Left ventricle myocardium superior (tissue), 1 donor: ENCODE measurements at regions not wholly inside any gene's neighbourhood (a gene's known extent, or its start where the extent isn't known, plus 50 kb on each side); places are given as distances from the start of the nearest gene placed in this dataset.

ENCODE experiments used
- ATAC-seq: fragments of 200-7000 bp; cut with Tn5 transposase; one replicate; pipeline ENCODE4 v1.9.1; 2020; ENCODE audit warnings: mild to moderate bottlenecking, moderate library complexity
- DNase-seq: peaks from one replicate; pipeline ENCODE4 v3.0.0-alpha.2; 2020
- intact Hi-C: fragments of 100-400 bp; cut with micrococcal nuclease; formaldehyde crosslinking; loops from one replicate; pipeline ENCODE4 v1.11.0; 2022
- donor health status: DM: no; HTN: yes; CAD: no; lungs with severe emphysema.

DNA sequence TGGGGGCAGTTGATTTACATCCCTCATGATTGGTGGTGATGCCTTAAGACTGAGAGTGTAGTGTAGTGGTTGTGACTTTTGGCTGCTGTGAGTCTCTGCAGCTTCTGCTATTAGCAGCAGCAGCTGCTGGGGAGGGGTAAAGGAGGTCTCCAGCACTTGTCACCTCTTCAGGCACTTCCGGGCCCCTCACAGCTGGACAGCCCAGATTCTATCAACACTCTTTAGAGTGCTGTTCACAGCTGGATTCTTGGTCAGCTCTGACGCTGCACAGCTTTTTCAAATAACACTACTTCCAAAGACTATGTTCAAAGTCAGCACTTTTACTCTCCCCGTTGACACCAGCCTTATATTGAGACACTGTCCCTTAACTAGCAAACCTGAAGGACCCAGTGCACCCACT is 396.0 kb downstream of the MEIS1 start:
- intact Hi-C loops: no loop called here
- DNase-seq (no peak), ATAC-seq (peak; percentile 35)

DNA sequence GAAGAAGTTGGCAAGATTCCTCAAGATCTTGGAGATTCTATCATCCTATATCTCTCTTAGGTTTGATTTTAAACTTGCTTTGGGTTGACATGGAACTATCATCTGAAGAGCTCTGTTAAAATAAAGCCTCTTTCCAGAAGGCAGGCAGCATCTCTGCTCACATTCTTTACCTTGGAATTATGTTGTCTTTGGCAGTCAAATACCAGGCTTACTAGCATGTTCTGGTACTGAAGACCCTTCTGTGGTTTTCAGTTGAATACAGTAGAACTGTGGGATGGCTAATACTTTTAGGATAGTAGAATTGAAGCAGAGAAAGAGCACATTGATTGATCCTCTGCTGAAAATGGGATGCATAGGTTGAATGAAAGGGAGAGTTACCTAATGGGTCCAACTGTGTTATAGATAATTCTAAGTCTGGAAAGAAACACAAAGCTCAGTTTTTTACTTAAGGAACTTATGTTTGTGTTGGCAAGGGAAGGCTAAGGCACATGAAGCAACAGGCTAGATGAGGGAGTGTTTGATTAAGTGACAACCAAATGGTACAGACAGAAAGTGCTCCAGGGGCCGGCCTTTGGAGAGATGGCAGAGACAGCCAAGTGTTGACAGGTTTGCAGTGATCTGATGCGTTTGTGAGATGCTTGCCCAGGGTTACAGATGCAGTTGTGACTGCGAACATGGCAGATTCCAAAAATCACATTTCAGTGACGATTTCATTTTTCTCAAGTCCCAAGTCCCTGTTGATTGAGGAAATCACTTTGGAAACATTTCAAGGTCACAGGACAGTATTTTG is 397.9 kb downstream of the MEIS1 start:
- ATAC-seq: peak; percentile 34

GRCh38 chr2:66834859-66835258 is 399.9 kb downstream of the MEIS1 start:
- no peak for DNase-seq
- no peak for ATAC-seq
- intact Hi-C loops: no loop called here

More for the DNA sequence above, 397.9 kb downstream of the MEIS1 start:
- DNase-seq: no peak
- intact Hi-C loops: no loop called here

GRCh38 chr2:66836851-66837250 is 401.9 kb downstream of the MEIS1 start:
- intact Hi-C loops: no loop called here
- no peak for ATAC-seq

GRCh38 chr2:66839551-66840320 is 404.8 kb downstream of the MEIS1 start:
- intact Hi-C loops: no loop called here
- ATAC-seq (no peak), DNase-seq (no peak)

More at GRCh38 chr2:66836851-66837250, 401.9 kb downstream of the MEIS1 start:
- no peak for DNase-seq

- ATAC-seq: no peak
- no peak for DNase-seq
- intact Hi-C loops: no loop called here
These were observed 405.5 kb downstream of the MEIS1 start for GRCh38 chr2:66840321-66841002.

DNA sequence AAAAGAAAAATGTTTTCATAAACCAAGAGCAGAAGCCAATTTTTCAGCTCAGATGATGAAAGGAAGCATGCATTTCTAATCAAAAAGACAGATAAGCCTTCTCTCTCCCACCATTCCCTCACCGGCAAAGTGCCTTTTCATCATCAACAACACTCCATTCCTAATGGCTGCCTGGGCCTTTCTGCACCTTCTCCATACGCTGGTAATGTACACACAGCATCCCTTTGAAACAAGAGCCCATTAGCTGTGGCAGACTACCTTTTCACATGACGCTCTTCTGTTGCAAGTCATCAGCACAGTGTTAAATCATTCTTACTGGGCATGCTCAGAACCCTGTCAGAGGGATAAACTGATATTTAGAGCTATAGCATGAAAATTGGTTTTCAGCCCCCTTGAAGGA is 408.9 kb downstream of the MEIS1 start:
- intact Hi-C loops: no loop called here
- ATAC-seq (no peak), DNase-seq (no peak)

DNA sequence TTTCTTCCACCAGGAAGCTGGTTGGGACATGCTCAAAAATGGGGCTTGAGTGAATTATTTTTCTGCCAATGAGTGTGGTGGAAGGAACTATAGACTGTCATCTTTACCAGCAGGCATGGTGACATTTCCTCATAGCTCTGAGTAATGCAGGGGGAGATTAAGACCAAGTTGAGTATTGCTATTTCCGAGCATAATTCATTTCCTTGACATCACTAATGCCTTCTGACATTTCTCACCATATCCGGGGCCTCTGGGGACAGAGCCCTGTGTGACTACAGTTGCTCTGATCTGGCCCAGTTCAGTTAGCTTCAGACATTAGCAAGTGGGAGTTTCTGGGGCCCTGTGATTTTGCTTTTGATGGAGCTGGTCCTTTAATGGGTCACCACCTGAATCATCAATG is 410.4 kb downstream of the MEIS1 start:
- no peak for DNase-seq
- intact Hi-C loops: no loop called here

DNA sequence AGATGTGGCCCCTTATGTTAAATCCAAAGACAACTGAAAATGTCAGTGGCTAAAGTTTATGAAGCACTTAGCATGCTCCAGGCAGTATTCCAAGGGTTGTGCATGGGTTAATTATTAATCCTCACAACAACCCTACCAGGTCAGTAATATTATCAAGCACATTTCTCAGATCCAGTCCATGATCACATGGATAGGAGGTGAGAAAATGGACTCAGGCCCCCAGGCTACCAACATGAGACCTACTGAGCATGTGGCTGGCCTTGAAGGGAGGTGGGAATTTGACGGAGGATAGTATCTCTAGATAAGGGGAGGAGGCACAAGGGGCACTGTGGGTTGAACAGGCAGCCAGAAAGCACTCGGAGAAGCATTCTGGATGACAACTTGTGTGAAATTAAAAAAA is 412.0 kb downstream of the MEIS1 start:
- no peak for DNase-seq
- intact Hi-C loops: no loop called here
- ATAC-seq: no peak

More for the DNA sequence above, 410.4 kb downstream of the MEIS1 start:
- ATAC-seq: no peak

- DNase-seq (peak; percentile 69), ATAC-seq (peak; percentile 98)
- intact Hi-C loops: no loop called here
These were observed 414.3 kb downstream of the MEIS1 start for GRCh38 chr2:66849153-66849755.

DNA sequence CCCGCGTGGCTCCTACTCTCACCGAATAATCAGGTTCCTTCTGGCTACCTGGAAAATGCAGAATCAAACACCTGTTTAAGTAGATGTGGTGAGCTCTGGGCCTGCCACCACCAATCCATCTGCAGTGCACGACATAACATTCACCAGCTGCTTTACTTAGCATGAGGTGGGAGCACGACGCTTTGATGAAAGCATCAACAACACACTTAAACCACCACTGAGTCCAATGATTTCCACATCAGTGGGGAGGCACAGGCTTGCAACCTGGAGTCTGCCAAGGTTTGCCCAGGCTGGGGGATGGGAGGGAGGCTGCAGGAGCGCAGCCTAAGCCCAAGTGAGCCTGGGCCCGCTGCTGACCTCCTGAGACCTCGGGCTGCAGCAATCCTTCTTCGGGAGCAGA is 415.5 kb downstream of the MEIS1 start:
- ATAC-seq (peak; percentile 33), DNase-seq (peak; percentile 34)
- intact Hi-C loops: no loop called here

GRCh38 chr2:66851449-66851872 is 416.5 kb downstream of the MEIS1 start:
- ATAC-seq: no peak

GRCh38 chr2:66852953-66853352 is 418.0 kb downstream of the MEIS1 start:
- no peak for DNase-seq
- no peak for ATAC-seq

More at GRCh38 chr2:66851449-66851872, 416.5 kb downstream of the MEIS1 start:
- no peak for DNase-seq
- intact Hi-C loops: no loop called here

GRCh38 chr2:66853585-66853984 is 418.7 kb downstream of the MEIS1 start:
- ATAC-seq (peak; percentile 10), DNase-seq (no peak)
- intact Hi-C loops: no loop called here

More at GRCh38 chr2:66852953-66853352, 418.0 kb downstream of the MEIS1 start:
- intact Hi-C loops: no loop called here

- no peak for DNase-seq
These were observed 419.4 kb downstream of the MEIS1 start for GRCh38 chr2:66854298-66854697.

GRCh38 chr2:66862885-66863650 is 428.1 kb downstream of the MEIS1 start:
- intact Hi-C loops: no loop called here
- DNase-seq: no peak
- peak; percentile 45 for ATAC-seq

More at GRCh38 chr2:66854298-66854697, 419.4 kb downstream of the MEIS1 start:
- intact Hi-C loops: no loop called here
- no peak for ATAC-seq

- ATAC-seq (no peak), DNase-seq (no peak)
- intact Hi-C loops: no loop called here
These were observed 430.2 kb downstream of the MEIS1 start for GRCh38 chr2:66865161-66865560.

DNA sequence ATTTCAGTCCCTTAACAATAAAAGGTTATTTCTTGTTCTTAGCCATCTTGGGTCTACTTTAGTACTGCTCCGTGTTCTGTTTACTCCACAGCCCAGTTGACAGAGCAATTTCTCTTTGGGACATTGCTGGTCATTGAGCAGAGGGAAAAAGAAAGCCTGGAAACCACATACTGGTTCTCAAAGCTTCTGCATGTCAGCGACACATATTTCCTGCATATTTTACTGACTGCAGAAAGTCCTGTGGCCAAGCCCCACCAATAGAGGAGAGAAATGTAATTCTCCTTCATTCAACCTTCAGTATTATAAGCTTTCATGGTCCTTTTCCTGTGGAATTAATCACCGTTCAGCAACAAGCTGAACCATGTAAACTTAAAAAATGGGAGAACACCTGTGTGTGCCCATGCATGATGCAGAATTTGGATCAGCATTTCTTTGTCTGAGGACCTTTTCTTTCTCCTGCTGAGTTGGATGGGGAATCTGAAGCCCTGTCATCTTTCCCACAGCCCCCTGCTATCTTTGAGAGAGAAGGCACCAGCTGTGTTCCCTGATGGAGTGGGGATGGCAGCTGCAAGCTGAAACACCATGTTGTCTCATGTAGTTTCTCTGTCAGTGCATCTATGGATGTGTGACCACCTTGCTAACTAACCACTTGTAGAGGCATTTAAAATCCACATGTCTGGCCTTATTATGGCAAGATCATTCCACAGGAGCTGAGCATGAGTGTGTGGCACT is 431.6 kb downstream of the MEIS1 start:
- ATAC-seq (no peak), DNase-seq (no peak)
- intact Hi-C loops: no loop called here
